CD4-positive, alpha-beta T cell treated with Interleukin-15 for 1 hour (primary cell): ENCODE measurements at regions not wholly inside any gene's neighbourhood (a gene's known extent, or its start where the extent isn't known, plus 50 kb on each side); places are given as distances from the start of the nearest gene placed in this dataset.

Experiments
- DNase-seq: peaks from one replicate; pipeline ENCODE4 v3.0.0-alpha.2; 2020

- no peak for DNase-seq
Measured at GRCh38 chr19:29439021-29439420, 86.8 kb upstream of the VSTM2B start.

GRCh38 chr19:29439688-29440550 is 85.9 kb upstream of the VSTM2B start:
- DNase-seq: no peak

GRCh38 chr19:29442094-29442493 is 83.7 kb upstream of the VSTM2B start:
- DNase-seq: no peak

GRCh38 chr19:29442910-29443309 is 82.9 kb upstream of the VSTM2B start:
- DNase-seq: no peak

GRCh38 chr19:29445246-29445645 is 80.5 kb upstream of the VSTM2B start:
- no peak for DNase-seq

- no peak for DNase-seq
Measured at GRCh38 chr19:29446361-29446760, 79.4 kb upstream of the VSTM2B start.

- no peak for DNase-seq
Measured at GRCh38 chr19:29448046-29448445, 77.7 kb upstream of the VSTM2B start.

- DNase-seq: no peak
Measured at GRCh38 chr19:29449371-29449770, 76.4 kb upstream of the VSTM2B start.

GRCh38 chr19:29450306-29450705 is 75.5 kb upstream of the VSTM2B start:
- no peak for DNase-seq

GRCh38 chr19:29450812-29451211 is 75.0 kb upstream of the VSTM2B start:
- DNase-seq: no peak

GRCh38 chr19:29454109-29454508 is 71.7 kb upstream of the VSTM2B start:
- DNase-seq: no peak

GRCh38 chr19:29457413-29457812 is 68.4 kb upstream of the VSTM2B start:
- DNase-seq: no peak

- no peak for DNase-seq
Measured at GRCh38 chr19:29467824-29468401, 57.9 kb upstream of the VSTM2B start.

GRCh38 chr19:29475469-29475868 is 50.3 kb upstream of the VSTM2B start:
- no peak for DNase-seq
